Spleen (tissue), 11 donors: ENCODE measurements at regions not wholly inside any gene's neighbourhood (a gene's known extent, or its start where the extent isn't known, plus 50 kb on each side); places are given as distances from the start of the nearest gene placed in this dataset.

ENCODE experiments used
- DNase-seq: peaks from one replicate; pipeline ENCODE4 v3.0.0-alpha.2; 2020
- H3K27ac ChIP-seq, 8 donors: fragments of 200-600 bp; sonication (generic) in 7 of 8; 1 replicate in 4 of 8; 2 replicates in 4 of 8; pipeline versions ENCODE4 v1.5.0 to v1.8.0; 2016 to 2021; ENCODE audit warnings: inconsistent platforms in 4 of 8, mild to moderate bottlenecking in 4 of 8, moderate library complexity in 1 of 8
- H3K27me3 ChIP-seq, 7 donors: fragments of 200-600 bp; sonication (generic) in 6 of 7; replicated peaks in 1 of 7; 1 replicate in 4 of 7; 2 replicates in 3 of 7; pipeline versions ENCODE4 v1.5.0 to v1.8.0; 2016 to 2021; ENCODE audit warnings: inconsistent platforms in 3 of 7, mild to moderate bottlenecking in 1 of 7
- H3K36me3 ChIP-seq, 6 donors: fragments of 200-600 bp; sonication (generic) in 5 of 6; 1 replicate in 4 of 6; 2 replicates in 2 of 6; pipeline versions ENCODE4 v1.5.0 to v1.8.0; 2016 to 2021; ENCODE audit warnings: inconsistent platforms in 2 of 6
- H3K4me1 ChIP-seq, 6 donors: fragments of 200-600 bp; sonication (generic) in 5 of 6; 1 replicate in 3 of 6; 2 replicates in 3 of 6; pipeline versions ENCODE4 v1.5.0 to v1.8.0; 2016 to 2021; ENCODE audit warnings: inconsistent platforms in 3 of 6
- H3K4me3 ChIP-seq, 8 donors: fragments of 200-600 bp; sonication (generic) in 7 of 8; 1 replicate in 4 of 8; 2 replicates in 4 of 8; pipeline versions ENCODE4 v1.5.0 to v1.8.0; 2016 to 2021; ENCODE audit warnings: inconsistent platforms in 4 of 8, mild to moderate bottlenecking in 4 of 8, moderate library complexity in 2 of 8
- H3K9me3 ChIP-seq, 8 donors: fragments of 200-600 bp; sonication (generic) in 7 of 8; 1 replicate in 4 of 8; 2 replicates in 4 of 8; pipeline versions ENCODE4 v1.5.0 to v1.8.0; 2016 to 2021; ENCODE audit warnings: inconsistent platforms in 4 of 8
- CTCF ChIP-seq, 11 experiments: fragments of 200-600 bp in 7 of 11; fragments of 450-650 bp in 4 of 11; sonication (generic) in 4 of 11; IDR thresholded peaks in 8 of 11; conservative IDR thresholded peaks in 3 of 11; 1 replicate in 7 of 11; 2 replicates in 4 of 11; pipeline versions ENCODE4 v1.4.0 to v1.8.0; 2016 to 2021; ENCODE audit warnings: antibody characterized with exemption in 11 of 11, inconsistent platforms in 4 of 11, mild to moderate bottlenecking in 1 of 11
- POLR2A ChIP-seq, 3 donors: fragments of 450-650 bp; IDR thresholded peaks; one replicate each; pipeline ENCODE4 v1.5.1; 2017; ENCODE audit warnings: antibody characterized with exemption in 3 of 3, mild to moderate bottlenecking in 1 of 3
- POLR2AphosphoS5 ChIP-seq, 3 donors: sonication (generic); formaldehyde crosslinking; IDR thresholded peaks; one replicate each; pipeline ENCODE4 v1.5.1; 2017; ENCODE audit warnings: antibody characterized with exemption in 3 of 3
- WGBS, 5 donors: extraction: QIAGEN DNeasy Blood & Tissue Kit in 3 of 5; methylation state at CpG; one replicate each; pipeline versions ENCODE4 v1.1.5 to v1.1.7; 2013 to 2018; 5-methylcytosine and 5-hydroxymethylcytosine counted together
- intact Hi-C: fragments of 100-400 bp; cut with DNase I; formaldehyde crosslinking; loops from one replicate; pipeline ENCODE4 v1.15.0; 2023; ENCODE audit warnings: low total_unique reads
- donor health status: healthy with polysubstance abuse.
- donor health status: DM: no; HTN: no; CAD: no; lungs with moderate emphysema.
- donor health status: DM: no; HTN: no; CAD: no.
- donor health status: Bipolar disorder and iron deficiency.
- donor health status: healthy.
- donor health status: DM: no; HTN: no; CAD: no.
- donor health status: DM: yes; HTN: yes; CAD: no.

DNA sequence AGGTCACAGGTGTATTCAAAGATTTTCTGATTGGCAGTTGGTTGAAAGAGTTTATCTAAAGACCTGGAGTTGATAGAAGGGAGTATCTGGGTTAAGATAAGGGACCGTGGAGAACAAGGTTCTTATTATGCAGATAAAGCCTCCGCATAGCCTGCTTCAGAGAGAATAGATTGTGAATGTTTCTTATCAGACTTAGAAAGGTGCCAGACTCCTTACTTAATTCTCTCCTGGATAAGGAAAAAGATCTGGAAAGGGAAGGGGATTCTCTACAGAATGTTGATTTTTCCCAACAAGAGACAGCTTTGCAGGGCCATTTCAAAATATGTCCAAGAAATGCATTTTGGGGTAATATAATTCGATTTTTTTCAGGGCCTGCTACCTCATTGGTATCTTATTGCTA is 341.3 kb upstream of the RARB start:
- intact Hi-C loops: no loop called here
- no peak for DNase-seq
- Histone ChIP-seq H3K36me3 (no peaks in the 10 kb centered on the region), H3K9me3 (peaks cover 0 to 7% (median 0%) of the 10 kb centered on the region in 8 donors), H3K4me3 (no peak overlapping the region), H3K27me3 (no peaks in the 10 kb centered on the region), H3K4me1 (no peaks in the 10 kb centered on the region), H3K27ac (no peak overlapping the region)
- TF ChIP-seq POLR2AphosphoS5 (IDR thresholded peaks at IDR 0.05): no peak
- TF ChIP-seq CTCF (IDR thresholded peaks at IDR 0.05 in 8 of 11, conservative IDR thresholded peaks at IDR 0.05 in 3 of 11): no peak
- TF ChIP-seq POLR2A (IDR thresholded peaks at IDR 0.05): no peak
- WGBS, 5 donors: 61 to 74% (median 68%) methylated on average over 3 of the region's 3 CpGs

DNA sequence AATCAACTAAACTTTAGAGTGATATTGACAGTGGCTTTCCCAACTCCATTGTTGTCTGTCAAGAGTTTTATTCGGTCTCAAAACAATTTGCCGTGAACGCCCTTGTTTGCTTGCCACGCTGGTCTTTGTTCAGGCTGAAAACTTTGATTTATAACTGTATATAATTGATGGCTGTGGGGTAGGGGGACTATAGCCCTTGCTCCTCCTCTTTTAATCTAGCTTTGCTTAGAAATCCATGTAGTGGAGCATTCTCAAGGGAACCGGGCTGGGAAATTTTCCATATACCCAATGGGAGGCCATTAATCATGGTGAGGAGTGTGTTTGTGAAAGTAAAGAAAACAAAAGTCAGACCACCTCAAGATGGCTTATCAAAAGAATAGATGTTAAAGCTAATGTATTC is 339.8 kb upstream of the RARB start:
- 67 to 74% (median 70%) methylated on average over 5 of the region's 5 CpGs for WGBS, 5 donors

GRCh38 chr3:25090698-25091453 is 337.2 kb upstream of the RARB start:
- DNase-seq: no peak
- no peak overlapping the region for H3K27ac ChIP-seq
- H3K27me3 ChIP-seq: no peaks in the 10 kb centered on the region
- no peaks in the 10 kb centered on the region for H3K4me1 ChIP-seq
- intact Hi-C loops: no loop called here
- peaks cover 0 to 2% (median 0%) of the 10 kb centered on the region in 8 donors for H3K9me3 ChIP-seq
- no peak for TF ChIP-seq CTCF (IDR thresholded peaks at IDR 0.05 in 8 of 11, conservative IDR thresholded peaks at IDR 0.05 in 3 of 11)
- TF ChIP-seq POLR2A (IDR thresholded peaks at IDR 0.05): no peak
- no peak for TF ChIP-seq POLR2AphosphoS5 (IDR thresholded peaks at IDR 0.05)
- no peaks in the 10 kb centered on the region for H3K36me3 ChIP-seq
- 71 to 83% (median 79%) methylated on average over 6 of the region's 6 CpGs for WGBS, 5 donors
- H3K4me3 ChIP-seq: no peak overlapping the region

More for the DNA sequence above, 339.8 kb upstream of the RARB start:
- TF ChIP-seq POLR2A (IDR thresholded peaks at IDR 0.05): no peak
- TF ChIP-seq POLR2AphosphoS5 (IDR thresholded peaks at IDR 0.05): no peak
- no peak for TF ChIP-seq CTCF (IDR thresholded peaks at IDR 0.05 in 8 of 11, conservative IDR thresholded peaks at IDR 0.05 in 3 of 11)
- peaks cover 0 to 7% (median 0%) of the 10 kb centered on the region in 8 donors for H3K9me3 ChIP-seq
- intact Hi-C loops: no loop called here
- no peak overlapping the region for H3K4me3 ChIP-seq
- H3K4me1 ChIP-seq: no peaks in the 10 kb centered on the region
- H3K36me3 ChIP-seq: no peaks in the 10 kb centered on the region
- no peak overlapping the region for H3K27ac ChIP-seq
- H3K27me3 ChIP-seq: no peaks in the 10 kb centered on the region
- no peak for DNase-seq

GRCh38 chr3:25091934-25092333 is 336.1 kb upstream of the RARB start:
- Histone ChIP-seq H3K9me3 (no peaks in the 10 kb centered on the region), H3K27ac (no peak overlapping the region), H3K36me3 (no peaks in the 10 kb centered on the region), H3K4me1 (no peaks in the 10 kb centered on the region), H3K4me3 (no peak overlapping the region), H3K27me3 (no peaks in the 10 kb centered on the region)
- intact Hi-C loops: no loop called here
- DNase-seq: no peak
- TF ChIP-seq POLR2AphosphoS5 (IDR thresholded peaks at IDR 0.05) (no peak), CTCF (IDR thresholded peaks at IDR 0.05 in 8 of 11, conservative IDR thresholded peaks at IDR 0.05 in 3 of 11) (no peak), POLR2A (IDR thresholded peaks at IDR 0.05) (no peak)
- 64 to 79% (median 77%) methylated on average over 5 of the region's 5 CpGs for WGBS, 5 donors
